CMK (cell line): ENCODE measurements at regions not wholly inside any gene's neighbourhood (a gene's known extent, or its start where the extent isn't known, plus 50 kb on each side); places are given as distances from the start of the nearest gene placed in this dataset.

Source experiments
- DNase-seq: peaks from one replicate; pipeline ENCODE4 v3.0.0-alpha.2; 2010; ENCODE audit warnings: low read depth

DNA sequence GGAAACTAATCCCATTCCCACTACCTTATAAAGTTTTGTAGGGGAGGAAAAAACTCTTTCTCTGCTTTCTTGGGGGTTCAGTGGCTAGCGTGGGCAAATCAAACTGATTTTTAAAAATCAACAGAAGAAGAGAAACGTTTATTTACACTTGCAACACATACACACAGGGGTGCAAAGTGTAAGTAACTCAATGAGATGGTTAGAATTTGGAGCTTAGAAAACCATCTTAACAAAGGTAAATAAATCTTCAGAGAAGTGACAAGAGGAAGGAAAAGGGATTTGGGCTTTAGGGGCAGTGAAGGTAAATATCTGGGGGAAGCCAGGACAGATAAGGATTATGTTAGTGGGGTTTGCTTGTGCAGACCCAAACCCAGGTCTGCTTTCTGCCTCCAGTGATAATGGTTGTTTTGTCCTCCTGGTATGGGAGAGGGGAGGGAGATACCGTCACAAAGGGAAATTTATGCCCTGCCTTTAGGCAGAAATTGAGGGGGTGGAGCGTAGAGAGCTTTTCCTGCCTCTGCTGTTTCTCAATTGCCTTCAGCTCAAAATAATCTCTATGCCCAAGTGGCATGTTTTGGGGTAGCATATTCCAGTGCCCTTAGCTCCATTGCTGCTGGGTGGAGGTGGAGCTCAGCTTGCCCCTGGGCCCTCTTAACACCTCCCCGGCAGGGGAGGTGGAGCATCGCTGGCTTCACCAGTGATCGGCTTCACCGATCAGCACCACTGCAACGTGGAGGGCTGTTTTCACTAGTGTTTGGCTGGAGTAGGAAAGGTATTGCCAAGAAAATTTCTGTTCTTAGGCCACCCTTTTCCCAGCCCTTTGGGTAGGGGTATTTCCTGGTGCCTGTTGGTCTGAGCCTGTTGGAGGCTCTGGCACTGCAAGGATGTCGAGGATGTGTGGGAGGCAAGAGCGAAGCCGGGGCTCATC is 92.2 kb downstream of the TEX51 start:
- DNase-seq: no peak

DNA sequence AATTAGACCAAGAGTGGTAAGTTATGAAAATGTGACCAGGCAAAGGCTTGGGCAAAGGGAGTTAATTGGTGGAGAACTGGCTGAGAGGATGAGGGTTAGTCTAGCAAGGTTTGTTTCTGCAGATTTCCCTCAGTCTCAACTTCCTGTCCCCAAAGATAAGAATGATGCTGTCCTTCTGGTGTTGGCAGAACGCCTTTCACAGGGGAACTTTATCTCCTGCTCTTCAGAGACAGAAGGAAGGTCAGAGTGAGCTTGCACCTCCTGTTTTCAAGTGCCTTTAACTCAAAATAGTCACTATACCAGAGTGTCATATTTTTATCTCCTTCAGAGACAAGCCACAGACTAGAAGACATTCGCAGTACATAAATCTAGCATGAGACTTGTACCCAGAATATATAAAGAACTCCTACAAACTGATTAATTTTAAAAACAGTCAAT is 95.7 kb downstream of the TEX51 start:
- DNase-seq: peak; percentile 41

DNA sequence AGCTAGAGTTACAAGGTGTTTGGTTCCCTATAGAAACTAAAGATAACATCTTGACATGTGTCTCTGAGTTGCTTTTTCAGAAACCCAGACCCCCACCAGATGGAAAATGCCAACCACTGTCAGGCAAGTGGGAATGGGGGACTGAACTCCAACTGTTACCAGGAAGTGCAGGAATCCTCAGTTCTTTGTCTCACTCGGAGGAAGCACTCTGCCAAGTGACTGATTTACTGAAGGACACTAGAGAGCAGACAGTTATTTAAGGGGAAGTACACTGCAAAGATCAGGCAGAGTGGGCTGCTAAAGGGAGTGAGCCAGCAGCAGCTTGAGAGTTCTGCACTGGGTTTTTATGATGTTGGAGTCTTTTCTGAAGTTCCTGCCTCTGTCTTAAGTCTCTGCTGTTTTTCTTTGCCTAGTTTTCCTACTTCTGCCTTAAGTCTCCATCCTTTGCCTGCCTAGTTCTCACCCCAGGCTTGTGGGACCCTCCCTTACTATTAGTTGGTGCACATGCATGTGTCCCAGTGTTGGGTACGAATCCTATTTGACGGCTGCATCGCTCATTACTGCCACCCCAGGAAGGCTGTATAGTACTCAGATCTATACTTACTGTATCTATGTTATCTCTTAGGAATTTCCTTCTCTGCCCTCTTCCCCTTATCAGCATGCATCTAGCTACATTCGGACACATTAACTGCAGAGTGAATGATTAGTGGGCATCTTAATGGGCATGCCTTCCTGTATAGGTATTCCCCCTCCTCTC is 97.1 kb downstream of the TEX51 start:
- no peak for DNase-seq

DNA sequence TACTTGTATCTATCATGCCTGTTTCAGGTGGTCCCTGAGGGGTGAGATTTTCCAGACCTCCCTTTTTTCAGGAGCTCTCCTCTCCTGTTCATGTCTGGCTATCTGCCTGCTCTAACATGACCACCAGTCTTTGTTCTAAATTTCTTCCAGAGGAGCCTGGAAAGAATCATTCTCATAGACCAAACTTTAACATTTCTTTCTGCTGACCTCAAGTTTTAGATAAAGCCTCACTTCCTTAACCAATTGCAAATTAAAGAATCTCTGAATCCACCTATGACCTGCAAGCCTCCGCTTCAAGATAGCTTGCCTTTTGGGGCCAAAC is 97.6 kb downstream of the TEX51 start:
- no peak for DNase-seq
